OCI-LY1 (cell line): ENCODE measurements at regions not wholly inside any gene's neighbourhood (a gene's known extent, or its start where the extent isn't known, plus 50 kb on each side); places are given as distances from the start of the nearest gene placed in this dataset.

ENCODE experiments used
- H2AFZ ChIP-seq: fragments of 200-600 bp; sonication (generic), shearing (Covaris generic); 2 replicates; pipeline ENCODE4 v1.6.0; 2014; ENCODE audit warnings: antibody characterized with exemption, mild to moderate bottlenecking, low read length
- H3F3A ChIP-seq: fragments of 200-600 bp; sonication (generic), shearing (Covaris generic); 2 replicates; pipeline ENCODE4 v1.6.0; 2014; ENCODE audit warnings: mild to moderate bottlenecking, antibody characterized with exemption, low read length, moderate library complexity; ENCODE audit not compliant: insufficient read depth
- H3K27ac ChIP-seq: fragments of 200-600 bp; sonication (generic); 2 replicates; pipeline ENCODE4 v1.5.1; 2014; ENCODE audit warnings: low read length, mixed run types, mild to moderate bottlenecking, low read depth; ENCODE audit not compliant: poor library complexity, severe bottlenecking
- H3K27me3 ChIP-seq: fragments of 200-600 bp; sonication (generic); 2 replicates; pipeline ENCODE4 v1.6.0; 2014; ENCODE audit warnings: antibody characterized with exemption, mild to moderate bottlenecking, low read length, moderate library complexity; ENCODE audit not compliant: insufficient read depth
- H3K36me3 ChIP-seq: fragments of 200-600 bp; sonication (generic); 2 replicates; pipeline ENCODE4 v1.6.1; 2014; ENCODE audit warnings: mild to moderate bottlenecking, antibody characterized with exemption, low read length, moderate library complexity, mixed read lengths; ENCODE audit not compliant: insufficient read depth
- H3K4me1 ChIP-seq: fragments of 200-600 bp; sonication (generic); 2 replicates; pipeline ENCODE4 v1.5.1; 2014; ENCODE audit warnings: mild to moderate bottlenecking, low read length, moderate library complexity; ENCODE audit not compliant: insufficient read depth, severe bottlenecking
- H3K4me2 ChIP-seq: fragments of 200-600 bp; sonication (generic), shearing (Covaris generic); 2 replicates; pipeline ENCODE4 v1.6.1; 2014; ENCODE audit warnings: low read length
- H3K4me3 ChIP-seq: fragments of 200-600 bp; sonication (generic); 2 replicates; pipeline ENCODE4 v1.5.1; 2014; ENCODE audit warnings: low read length, low read depth, mild to moderate bottlenecking, mixed read lengths; ENCODE audit not compliant: poor library complexity, severe bottlenecking
- H3K79me2 ChIP-seq: fragments of 200-600 bp; shearing (Covaris generic); 2 replicates; pipeline ENCODE4 v1.6.1; 2016; ENCODE audit warnings: mixed run types, low read length, mixed read lengths; ENCODE audit not compliant: insufficient read depth
- H3K9ac ChIP-seq: fragments of 200-600 bp; sonication (generic), shearing (Covaris generic); 2 replicates; pipeline ENCODE4 v1.6.1; 2014; ENCODE audit warnings: mild to moderate bottlenecking, low read length, mixed read lengths
- H3K9me2 ChIP-seq: fragments of 200-600 bp; sonication (generic), shearing (Covaris generic); 2 replicates; pipeline ENCODE4 v1.6.1; 2014; ENCODE audit warnings: low read depth, mild to moderate bottlenecking, low read length, mixed read lengths
- H3K9me3 ChIP-seq: fragments of 200-600 bp; shearing (Covaris generic); 2 replicates; pipeline ENCODE4 v1.6.1; 2014; ENCODE audit warnings: low read length, mixed read lengths
- H4K20me1 ChIP-seq: fragments of 200-600 bp; sonication (generic), shearing (Covaris generic); 2 replicates; pipeline ENCODE4 v1.6.0; 2016; ENCODE audit warnings: mild to moderate bottlenecking, low read length; ENCODE audit not compliant: insufficient read depth
- CTCF ChIP-seq: fragments of 200-600 bp; sonication (generic), shearing (Covaris generic); IDR thresholded peaks from 2 replicates; pipeline ENCODE4 v1.5.1; 2017; ENCODE audit warnings: mild to moderate bottlenecking, antibody characterized with exemption, low read length, moderate library complexity, mixed read lengths
- EZH2 ChIP-seq: fragments of 200-600 bp; sonication (generic), shearing (Covaris generic); IDR thresholded peaks from 2 replicates; pipeline ENCODE4 v1.8.0; 2017; ENCODE audit warnings: borderline replicate concordance, mixed run types, mild to moderate bottlenecking, antibody characterized with exemption, low read length, moderate library complexity, mixed read lengths

DNA sequence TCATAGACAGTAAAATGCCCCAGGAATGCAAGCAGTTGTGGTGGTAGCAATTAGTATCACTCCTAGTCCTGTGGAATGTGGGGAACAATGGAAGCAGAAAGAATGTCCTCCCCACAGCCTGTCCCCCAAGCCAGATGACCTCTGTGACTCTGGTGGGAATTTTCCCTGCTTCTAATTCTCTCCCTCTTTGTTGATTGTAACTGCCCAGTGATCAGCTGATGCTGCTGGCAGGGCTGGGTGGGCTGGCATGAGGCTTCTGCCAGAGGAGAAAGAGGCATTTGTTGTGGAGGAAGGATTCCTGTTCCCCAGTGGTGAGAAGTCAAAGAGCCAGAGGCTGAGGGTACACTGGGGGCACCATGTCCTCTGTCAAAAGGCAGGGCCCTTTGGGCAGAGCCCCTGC, 116.7 kb upstream of the NCAM1 start:
- H3K27me3 ChIP-seq = no peaks in the 10 kb centered on the region
- no peak overlapping the region for H3K27ac ChIP-seq
- no peaks in the 10 kb centered on the region for H3K9me3 ChIP-seq
- no peaks in the 10 kb centered on the region for H3K9me2 ChIP-seq
- no peaks in the 10 kb centered on the region for H3F3A ChIP-seq
- no peaks in the 10 kb centered on the region for H3K36me3 ChIP-seq
- no peak overlapping the region for H3K9ac ChIP-seq
- TF ChIP-seq EZH2 = no peak
- TF ChIP-seq CTCF = no peak
- H4K20me1 ChIP-seq = no peaks in the 10 kb centered on the region
- no peak overlapping the region for H3K4me3 ChIP-seq
- H3K4me2 ChIP-seq = no peak overlapping the region
- no peak overlapping the region for H2AFZ ChIP-seq
- no peaks in the 10 kb centered on the region for H3K79me2 ChIP-seq
- H3K4me1 ChIP-seq = no peaks in the 10 kb centered on the region

- Histone ChIP-seq H3K9ac (no peak overlapping the region), H3K27me3 (no peaks in the 10 kb centered on the region), H3K9me2 (no peaks in the 10 kb centered on the region), H3K4me2 (no peak overlapping the region), H3K9me3 (no peaks in the 10 kb centered on the region), H3K27ac (no peak overlapping the region), H3F3A (no peaks in the 10 kb centered on the region), H3K4me1 (no peaks in the 10 kb centered on the region), H4K20me1 (no peaks in the 10 kb centered on the region), H3K4me3 (no peak overlapping the region), H2AFZ (no peak overlapping the region), H3K36me3 (no peaks in the 10 kb centered on the region), H3K79me2 (no peaks in the 10 kb centered on the region)
- TF ChIP-seq EZH2 = no peak
- no peak for TF ChIP-seq CTCF
Observed at GRCh38 chr11:112847568-112847967, 113.7 kb upstream of the NCAM1 start.

- H3K79me2 ChIP-seq = no peaks in the 10 kb centered on the region
- no peaks in the 10 kb centered on the region for H4K20me1 ChIP-seq
- no peak overlapping the region for H2AFZ ChIP-seq
- no peaks in the 10 kb centered on the region for H3F3A ChIP-seq
- TF ChIP-seq CTCF (no peak), EZH2 (no peak)
- H3K9me2 ChIP-seq = no peaks in the 10 kb centered on the region
- H3K36me3 ChIP-seq = no peaks in the 10 kb centered on the region
- no peaks in the 10 kb centered on the region for H3K9me3 ChIP-seq
- no peak overlapping the region for H3K9ac ChIP-seq
- H3K4me1 ChIP-seq = no peaks in the 10 kb centered on the region
- H3K27ac ChIP-seq = no peak overlapping the region
- H3K27me3 ChIP-seq = no peaks in the 10 kb centered on the region
- no peak overlapping the region for H3K4me2 ChIP-seq
- H3K4me3 ChIP-seq = no peak overlapping the region
Observed at GRCh38 chr11:112852143-112852866, 108.9 kb upstream of the NCAM1 start.
